ENCODE measurements at regions not wholly inside any gene's neighbourhood (a gene's known extent, or its start where the extent isn't known, plus 50 kb on each side); places are given as distances from the start of the nearest gene placed in this dataset.

DNA sequence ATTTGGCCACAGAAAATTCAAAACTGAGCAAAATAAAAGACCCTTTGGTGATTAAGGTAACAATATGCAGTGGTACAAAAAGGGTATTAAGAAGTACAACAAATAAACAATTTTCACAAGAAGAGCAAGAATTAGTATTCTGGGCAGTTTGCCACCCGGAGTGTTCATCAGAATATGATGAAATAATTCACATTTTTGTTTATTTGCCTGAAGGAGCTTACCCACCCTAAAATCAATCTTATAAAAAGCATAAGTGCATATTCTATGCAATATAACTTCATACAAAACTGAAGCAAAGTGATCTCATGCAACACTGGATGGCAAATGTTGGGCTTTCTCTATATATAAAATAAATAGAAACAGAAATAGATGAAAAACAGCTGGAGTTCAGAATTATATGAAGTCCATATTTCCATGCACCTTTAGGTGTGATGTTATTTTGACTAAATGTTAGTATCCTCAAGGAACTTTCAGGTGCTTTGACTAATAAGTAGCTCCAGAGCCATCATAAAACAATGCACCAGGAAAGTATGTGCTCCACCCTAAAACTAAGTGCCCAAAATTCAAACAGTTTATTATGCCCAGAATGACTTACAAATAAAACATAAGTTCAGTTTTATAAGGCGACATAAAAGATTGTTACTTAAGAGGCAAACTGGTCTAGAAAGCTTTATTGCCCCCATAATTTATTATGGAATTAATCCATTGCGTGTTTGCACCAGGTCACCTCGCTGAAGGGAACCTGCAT, 474.3 kb downstream of the SEMA3D start:
- no peak for TF ChIP-seq CTCF (conservative IDR thresholded peaks at IDR 0.05; ENCODE audit: low read depth in 2 of 2)
- TF ChIP-seq, protein P1, sequence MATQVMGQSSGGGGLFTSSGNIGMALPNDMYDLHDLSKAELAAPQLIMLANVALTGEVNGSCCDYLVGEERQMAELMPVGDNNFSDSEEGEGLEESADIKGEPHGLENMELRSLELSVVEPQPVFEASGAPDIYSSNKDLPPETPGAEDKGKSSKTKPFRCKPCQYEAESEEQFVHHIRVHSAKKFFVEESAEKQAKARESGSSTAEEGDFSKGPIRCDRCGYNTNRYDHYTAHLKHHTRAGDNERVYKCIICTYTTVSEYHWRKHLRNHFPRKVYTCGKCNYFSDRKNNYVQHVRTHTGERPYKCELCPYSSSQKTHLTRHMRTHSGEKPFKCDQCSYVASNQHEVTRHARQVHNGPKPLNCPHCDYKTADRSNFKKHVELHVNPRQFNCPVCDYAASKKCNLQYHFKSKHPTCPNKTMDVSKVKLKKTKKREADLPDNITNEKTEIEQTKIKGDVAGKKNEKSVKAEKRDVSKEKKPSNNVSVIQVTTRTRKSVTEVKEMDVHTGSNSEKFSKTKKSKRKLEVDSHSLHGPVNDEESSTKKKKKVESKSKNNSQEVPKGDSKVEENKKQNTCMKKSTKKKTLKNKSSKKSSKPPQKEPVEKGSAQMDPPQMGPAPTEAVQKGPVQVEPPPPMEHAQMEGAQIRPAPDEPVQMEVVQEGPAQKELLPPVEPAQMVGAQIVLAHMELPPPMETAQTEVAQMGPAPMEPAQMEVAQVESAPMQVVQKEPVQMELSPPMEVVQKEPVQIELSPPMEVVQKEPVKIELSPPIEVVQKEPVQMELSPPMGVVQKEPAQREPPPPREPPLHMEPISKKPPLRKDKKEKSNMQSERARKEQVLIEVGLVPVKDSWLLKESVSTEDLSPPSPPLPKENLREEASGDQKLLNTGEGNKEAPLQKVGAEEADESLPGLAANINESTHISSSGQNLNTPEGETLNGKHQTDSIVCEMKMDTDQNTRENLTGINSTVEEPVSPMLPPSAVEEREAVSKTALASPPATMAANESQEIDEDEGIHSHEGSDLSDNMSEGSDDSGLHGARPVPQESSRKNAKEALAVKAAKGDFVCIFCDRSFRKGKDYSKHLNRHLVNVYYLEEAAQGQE (IDR thresholded peaks at IDR 0.05; ENCODE audit: unreplicated experiment) = no peak

Measured in GM23338 (cell line).